ENCODE measurements at regions not wholly inside any gene's neighbourhood (a gene's known extent, or its start where the extent isn't known, plus 50 kb on each side); places are given as distances from the start of the nearest gene placed in this dataset.

DNA sequence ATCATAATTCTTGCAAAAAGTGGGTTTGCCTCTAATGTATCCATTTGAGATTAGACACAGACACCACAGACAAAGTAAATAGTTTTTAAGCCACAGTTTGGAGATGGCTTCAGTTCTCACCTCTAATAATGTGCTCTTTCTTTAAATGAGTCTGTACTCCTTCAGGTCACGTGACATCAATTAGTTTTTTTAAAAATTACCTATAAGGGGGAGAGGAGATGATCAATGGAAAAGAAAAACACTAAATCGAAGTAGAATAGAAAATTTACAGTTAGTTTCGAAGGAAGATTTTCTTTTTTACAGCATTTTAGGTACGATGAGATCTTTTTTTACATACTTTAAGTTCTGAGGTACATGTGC lies 849.2 kb downstream of the KCNMA1 start:
- H3K27me3 ChIP-seq (ENCODE audit: control insufficient read depth, insufficient read depth, low read length) = peaks cover 6% of the 10 kb centered on the region
- H2AFZ ChIP-seq (replicated peaks; ENCODE audit: low read length, poor library complexity) = no peak overlapping the region
- H3K4ac ChIP-seq (ENCODE audit: low read depth, low read length) = no peak overlapping the region
- H3K4me2 ChIP-seq (ENCODE audit: low read depth, low read length) = no peak overlapping the region
- ChIA-PET CTCF (no interaction called here), POLR2A (ENCODE audit: unreplicated experiment) (no interaction called here)
- dilution Hi-C loops (cut with HindIII; ENCODE audit: low sequenced_read_pairs, unreplicated experiment) = no loop called here
- no TSS peak for BruUV-seq (replicated peaks)
- H2BK120ac ChIP-seq (ENCODE audit: low read depth, low read length) = no peak overlapping the region
- no peak overlapping the region for H4K91ac ChIP-seq (ENCODE audit: insufficient read depth, low read depth, low read length)
- H3K23ac ChIP-seq (ENCODE audit: low read depth, low read length) = no peak overlapping the region
- H2AK9ac ChIP-seq (replicated peaks; ENCODE audit: low read depth, low read length, poor library complexity) = no peak overlapping the region
- H2BK5ac ChIP-seq (ENCODE audit: low read depth, low read length, poor library complexity, severe bottlenecking) = no peak overlapping the region
- H4K8ac ChIP-seq (ENCODE audit: low read depth in 2 of 2, low read length in 2 of 2) = no peak overlapping the region
- DNase-seq (no peak), ATAC-seq (ENCODE audit: low read depth) (no peak)
- in situ Hi-C loops (cut with MboI; ENCODE audit: low sequenced_read_pairs) = no loop called here
- no peak overlapping the region for H3K56ac ChIP-seq (ENCODE audit: extremely low read depth, insufficient read depth, low read length)
- no peak overlapping the region for H3K18ac ChIP-seq (ENCODE audit: low read depth, low read length)
- no peak overlapping the region for H2AK5ac ChIP-seq (ENCODE audit: low read depth, low read length)
- no peak overlapping the region for H4K5ac ChIP-seq (ENCODE audit: low read depth, low read length)
- H3K9me3 ChIP-seq (ENCODE audit: control insufficient read depth, insufficient read depth, low read length) = no peaks in the 10 kb centered on the region
- H3K14ac ChIP-seq (replicated peaks; ENCODE audit: low read depth, low read length) = no peak overlapping the region
- TF ChIP-seq, protein P1, sequence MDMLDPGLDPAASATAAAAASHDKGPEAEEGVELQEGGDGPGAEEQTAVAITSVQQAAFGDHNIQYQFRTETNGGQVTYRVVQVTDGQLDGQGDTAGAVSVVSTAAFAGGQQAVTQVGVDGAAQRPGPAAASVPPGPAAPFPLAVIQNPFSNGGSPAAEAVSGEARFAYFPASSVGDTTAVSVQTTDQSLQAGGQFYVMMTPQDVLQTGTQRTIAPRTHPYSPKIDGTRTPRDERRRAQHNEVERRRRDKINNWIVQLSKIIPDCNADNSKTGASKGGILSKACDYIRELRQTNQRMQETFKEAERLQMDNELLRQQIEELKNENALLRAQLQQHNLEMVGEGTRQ (IDR thresholded peaks at IDR 0.05; ENCODE audit: low read depth, low read length) = peak; percentile 12; the same call in 1 of the 2 replicates
- no peak for TF ChIP-seq FOS (IDR thresholded peaks at IDR 0.05; ENCODE audit: low read depth, low read length)
- no peaks in the 10 kb centered on the region for H4K20me1 ChIP-seq (ENCODE audit: insufficient read depth, low read length)
- no peaks in the 10 kb centered on the region for H3K36me3 ChIP-seq (ENCODE audit: control insufficient read depth, insufficient read depth, low read length)
- H3K9ac ChIP-seq (ENCODE audit: low read depth, low read length) = no peak overlapping the region
- H2BK20ac ChIP-seq (ENCODE audit: low read depth, low read length) = no peak overlapping the region
- intact Hi-C loops (cut with micrococcal nuclease) = no loop called here
- WGBS, 2 experiments (ENCODE audit: extremely low coverage in 2 of 2, insufficient read length in 1 of 2) = no CpG with 5 or more reads among the region's 4 CpGs
- H3K4me1 ChIP-seq (ENCODE audit: control insufficient read depth, insufficient read depth, low read length) = no peaks in the 10 kb centered on the region
- H3K4me3 ChIP-seq (ENCODE audit: insufficient read depth, low read depth, low read length) = no peak overlapping the region
- no peak overlapping the region for H3K27ac ChIP-seq (ENCODE audit: insufficient read depth, low read length)
- H3K79me1 ChIP-seq (ENCODE audit: low read depth in 1 of 2, low read length in 2 of 2) = no peaks in the 10 kb centered on the region
- no peaks in the 10 kb centered on the region for H3K9me1 ChIP-seq (ENCODE audit: insufficient read depth, low read length)
- no peak overlapping the region for H2BK15ac ChIP-seq (ENCODE audit: low read depth, low read length)
